ENCODE measurements at regions not wholly inside any gene's neighbourhood (a gene's known extent, or its start where the extent isn't known, plus 50 kb on each side); places are given as distances from the start of the nearest gene placed in this dataset.
"Not testable (repeated sequence)": the region's sequence is repeated elsewhere in the genome, so short reads cannot be mapped to it uniquely, and the experiment has no call there.

- DNase-seq = no peak
These were observed 54.1 kb downstream of the FOXG1 start for GRCh38 chr14:28820677-28821076.

DNA sequence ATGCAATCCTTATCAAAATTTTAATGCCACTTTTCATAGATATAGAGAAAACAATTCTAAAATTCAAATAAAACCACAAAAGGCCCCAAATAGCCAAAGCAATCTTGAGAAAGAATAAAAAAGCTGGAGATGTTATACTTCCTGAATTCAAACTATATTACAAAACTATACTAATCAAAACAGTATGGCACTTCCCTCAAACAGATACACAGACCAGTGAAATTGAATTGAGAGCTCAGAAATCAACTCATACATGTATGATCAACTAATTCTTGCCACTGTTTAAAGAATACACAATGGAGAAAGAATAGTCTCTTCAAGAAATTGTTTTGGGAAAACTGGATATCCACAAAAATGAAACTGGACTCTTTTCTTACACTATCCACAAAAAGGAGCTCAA, 55.4 kb downstream of the FOXG1 start:
- DNase-seq = no peak

DNA sequence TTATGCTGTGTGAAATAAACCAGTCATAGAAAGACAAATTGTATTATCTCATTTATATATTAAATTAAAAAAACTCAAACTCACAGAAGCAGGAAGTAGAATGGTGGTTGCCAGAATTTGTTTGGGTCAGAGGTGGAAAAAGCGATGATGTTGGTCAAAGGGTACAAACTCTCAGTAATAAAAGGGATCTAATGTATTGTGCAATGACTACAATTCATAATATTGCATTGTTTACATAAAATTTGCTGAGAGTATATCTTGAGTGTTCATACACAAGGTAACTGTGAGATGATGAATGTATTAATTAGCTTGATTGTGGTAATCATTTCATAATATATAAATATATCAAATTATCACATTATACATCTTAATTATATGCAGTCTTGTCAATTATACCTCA, 56.7 kb downstream of the FOXG1 start:
- no peak for DNase-seq

- no peak for DNase-seq
These were observed 63.5 kb downstream of the FOXG1 start for GRCh38 chr14:28830115-28830534.

- DNase-seq = peak; percentile 7
These were observed 64.5 kb downstream of the FOXG1 start for GRCh38 chr14:28831126-28831525.

DNA sequence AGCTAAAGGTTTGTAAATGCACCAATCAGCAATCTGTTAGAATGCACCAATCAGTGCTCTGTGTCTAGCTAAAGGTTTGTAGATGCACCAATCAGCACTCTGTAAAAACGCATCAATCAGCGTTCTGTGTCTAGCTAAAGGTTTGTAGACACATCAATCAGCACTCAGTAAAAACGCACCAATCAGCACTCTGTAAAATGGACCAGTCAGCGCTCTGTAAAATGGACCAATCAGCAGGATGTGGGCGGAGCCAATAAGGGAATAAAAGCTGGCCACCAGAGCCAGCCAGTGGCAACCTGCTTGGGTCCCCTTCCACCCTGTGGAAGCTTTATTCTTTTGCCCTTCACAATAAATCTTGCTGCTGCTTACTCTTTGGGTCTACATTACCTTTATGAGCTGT, 76.0 kb downstream of the FOXG1 start:
- DNase-seq = not testable (repeated sequence)

- no peak for DNase-seq
These were observed 101.0 kb downstream of the FOXG1 start for GRCh38 chr14:28867571-28867970.

DNA sequence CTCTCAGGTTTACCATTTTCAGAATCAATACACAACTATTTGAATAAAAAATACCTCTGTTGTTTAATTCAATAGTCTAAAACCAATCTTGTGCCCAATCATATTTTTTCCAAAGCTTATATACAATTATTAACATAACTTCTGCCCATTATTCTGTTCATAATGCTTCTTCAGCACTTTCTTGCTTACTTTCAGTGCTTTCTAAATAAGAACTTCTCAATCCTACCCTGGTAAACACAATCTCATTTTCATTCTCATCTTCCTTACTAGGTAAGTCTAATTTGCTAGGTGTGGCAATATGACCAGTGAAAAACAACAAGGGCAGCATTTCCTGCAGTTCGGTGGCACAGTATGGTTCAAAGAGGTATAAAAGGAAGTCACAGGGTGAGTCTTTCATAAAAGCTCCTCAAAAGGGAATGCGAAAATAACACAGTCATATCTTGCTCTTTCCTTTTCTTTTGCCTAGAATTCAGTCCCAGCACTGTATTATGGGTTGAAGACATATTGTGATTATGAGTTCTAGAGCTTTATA, 103.5 kb downstream of the FOXG1 start:
- DNase-seq = no peak

DNA sequence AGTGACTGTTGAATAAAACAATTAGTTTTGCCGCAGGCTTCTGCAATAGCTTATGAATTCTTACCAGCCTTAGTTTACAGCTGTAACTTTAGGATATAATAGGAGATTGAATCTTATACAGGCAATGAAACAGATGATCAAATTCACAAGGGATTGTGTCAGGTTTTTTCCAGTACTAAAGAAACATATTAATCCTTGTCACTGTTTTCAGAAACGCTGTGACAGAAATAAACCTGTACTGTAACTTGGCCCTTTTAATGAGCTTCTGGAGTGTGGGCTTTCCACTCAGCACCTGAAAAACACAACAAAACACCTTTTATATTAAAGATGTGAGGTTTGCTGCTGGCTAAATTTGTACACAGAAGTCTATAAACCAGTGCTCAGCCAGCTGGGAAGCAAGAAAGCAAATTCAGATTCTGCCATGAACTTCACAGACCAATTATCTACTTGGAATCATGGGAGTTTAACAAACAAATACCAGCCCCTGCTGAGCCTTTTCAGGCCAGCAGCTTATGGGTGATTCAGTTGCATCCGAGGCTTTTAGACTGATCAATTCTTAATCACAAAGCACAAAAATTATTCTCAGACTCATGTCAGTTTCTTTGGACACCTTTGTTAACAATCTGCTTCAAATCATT, 109.5 kb downstream of the FOXG1 start:
- peak; percentile 1 for DNase-seq

DNA sequence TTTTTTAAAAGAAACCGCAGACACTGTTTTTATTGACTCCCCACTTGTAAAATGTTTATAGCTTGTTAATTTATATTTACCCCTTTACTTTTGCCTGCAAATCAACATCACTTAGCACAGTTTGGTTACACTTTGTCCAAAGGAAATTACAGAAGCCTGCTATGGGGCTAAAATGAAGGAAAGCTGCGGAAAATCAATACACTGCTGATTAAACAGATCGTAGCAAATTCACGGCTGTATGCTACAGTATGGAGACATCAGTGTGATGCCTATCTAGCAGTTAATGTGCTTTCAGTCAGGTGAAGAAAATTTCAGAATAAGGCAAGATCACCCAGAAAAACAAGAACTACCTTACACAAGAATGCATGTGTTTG, 110.0 kb downstream of the FOXG1 start:
- no peak for DNase-seq

DNA sequence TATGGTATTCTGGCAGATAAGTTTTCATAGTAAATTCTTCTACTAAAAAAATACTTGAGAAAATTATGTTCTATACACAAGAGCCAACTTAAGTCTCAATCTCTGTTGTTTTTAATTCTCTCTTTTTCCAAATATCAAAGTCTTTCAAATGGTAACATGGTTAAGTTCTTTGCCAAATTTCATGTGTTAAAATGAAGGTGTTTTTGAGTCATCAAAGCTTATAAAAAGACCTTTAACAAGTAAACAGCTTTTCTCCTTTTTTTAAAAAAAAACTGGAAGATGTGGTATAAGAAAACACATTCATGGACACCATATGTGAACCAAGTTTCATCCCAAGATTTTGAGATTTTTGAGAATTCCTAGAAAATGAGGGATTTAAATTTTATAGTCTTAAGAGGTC, 111.3 kb downstream of the FOXG1 start:
- DNase-seq = no peak

GRCh38 chr14:28879573-28879996, 113.0 kb downstream of the FOXG1 start:
- no peak for DNase-seq

DNA sequence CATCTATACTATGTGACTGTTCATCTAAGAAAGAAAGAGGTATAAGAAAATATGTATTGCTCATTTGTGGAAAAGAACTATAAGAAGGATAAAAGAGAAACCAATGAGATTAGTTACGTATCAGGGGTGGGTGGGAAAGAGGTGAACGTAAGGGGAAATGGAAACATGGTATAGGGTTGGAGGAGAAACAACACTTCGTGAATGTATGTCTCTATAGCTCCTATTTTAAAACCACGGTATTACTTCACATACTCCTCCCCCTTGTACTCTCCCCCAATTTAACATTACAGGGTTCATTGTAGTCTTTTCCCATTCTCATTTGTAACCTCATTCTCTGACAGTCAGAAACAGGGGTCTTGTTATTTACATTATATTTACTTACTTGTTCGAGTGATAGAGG, 120.4 kb downstream of the FOXG1 start:
- DNase-seq = no peak

GRCh38 chr14:28895389-28895788, 128.8 kb downstream of the FOXG1 start:
- no peak for DNase-seq

GRCh38 chr14:28896337-28896736, 129.8 kb downstream of the FOXG1 start:
- no peak for DNase-seq

DNA sequence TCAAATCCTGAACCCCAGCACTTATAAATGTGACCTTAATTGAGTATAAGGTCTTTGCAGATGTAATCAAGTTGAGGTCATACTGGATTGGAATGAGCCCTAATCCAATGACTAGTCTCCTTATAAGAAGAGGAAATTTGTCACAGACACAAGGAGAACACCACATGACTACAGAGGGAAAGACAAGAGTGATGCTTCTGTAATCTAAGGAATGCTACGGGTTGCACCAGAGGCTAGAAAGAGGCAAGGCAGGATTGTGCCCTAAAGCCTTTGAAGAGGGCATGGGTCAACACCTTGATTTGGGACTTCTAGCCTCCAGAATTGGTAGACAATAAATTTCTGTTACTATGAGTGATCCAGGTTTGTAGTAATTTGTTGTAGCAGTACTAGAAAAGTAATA, 135.0 kb downstream of the FOXG1 start:
- DNase-seq = no peak

DNA sequence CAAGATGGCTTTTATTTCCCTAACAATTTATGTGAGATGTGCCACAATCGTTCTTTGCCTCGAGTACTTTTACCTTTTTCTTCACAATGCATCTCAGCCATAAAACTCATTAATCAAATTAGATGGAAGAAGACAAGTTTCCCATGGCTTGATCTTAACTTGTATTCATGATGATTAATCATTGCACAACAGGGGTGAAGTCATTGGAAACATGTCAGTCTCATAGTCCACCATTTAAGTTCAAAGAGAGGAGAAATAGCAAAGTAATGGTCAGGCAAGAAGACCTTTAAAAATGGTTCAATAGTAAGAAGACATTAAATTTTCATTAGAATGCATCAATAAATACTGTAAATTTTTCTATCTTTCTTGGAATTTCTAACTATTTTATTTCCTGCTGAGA, 136.3 kb downstream of the FOXG1 start:
- DNase-seq = no peak

GRCh38 chr14:28911521-28911920, 144.9 kb downstream of the FOXG1 start:
- no peak for DNase-seq

DNA sequence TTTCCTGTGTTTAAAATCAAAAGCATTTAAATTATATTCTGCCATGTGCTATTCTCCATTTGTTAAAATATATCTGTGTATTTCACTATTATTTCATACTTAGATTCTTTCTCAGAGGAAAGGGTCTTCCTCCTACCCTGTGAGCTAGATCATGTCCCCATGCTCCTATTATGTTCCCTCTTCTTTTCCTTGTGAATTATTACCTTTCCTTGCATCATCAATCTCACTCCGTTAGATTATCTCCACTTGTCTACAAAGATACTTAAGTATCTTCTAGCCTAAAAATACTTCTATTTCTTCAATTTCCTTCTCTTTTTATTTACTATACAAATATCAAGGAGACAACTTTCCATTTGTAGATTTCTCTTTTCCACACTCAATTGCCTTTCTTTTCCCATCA, 146.5 kb downstream of the FOXG1 start:
- DNase-seq = no peak

DNA sequence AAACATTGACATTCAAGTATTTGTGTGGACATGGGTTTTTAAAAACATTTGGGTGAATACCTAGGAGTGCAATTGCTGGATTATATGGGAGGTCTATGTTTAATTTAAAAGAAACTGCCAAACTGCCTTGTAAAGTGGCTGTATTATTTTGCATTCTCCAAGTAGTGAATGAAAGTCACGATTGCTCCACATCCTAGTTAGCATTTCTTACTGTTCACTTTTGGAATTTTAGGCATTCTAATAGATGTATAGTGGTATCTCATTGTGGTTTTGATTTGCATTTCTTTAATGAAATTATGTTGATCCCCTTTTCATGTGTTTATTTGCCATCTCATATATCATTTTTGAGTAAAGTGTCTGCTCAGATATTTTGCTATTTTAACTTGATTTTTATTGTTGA, 159.5 kb downstream of the FOXG1 start:
- DNase-seq = no peak

- no peak for DNase-seq
These were observed 165.4 kb downstream of the FOXG1 start for GRCh38 chr14:28931999-28932398.

GRCh38 chr14:28936601-28937000, 170.0 kb downstream of the FOXG1 start:
- DNase-seq = no peak

DNA sequence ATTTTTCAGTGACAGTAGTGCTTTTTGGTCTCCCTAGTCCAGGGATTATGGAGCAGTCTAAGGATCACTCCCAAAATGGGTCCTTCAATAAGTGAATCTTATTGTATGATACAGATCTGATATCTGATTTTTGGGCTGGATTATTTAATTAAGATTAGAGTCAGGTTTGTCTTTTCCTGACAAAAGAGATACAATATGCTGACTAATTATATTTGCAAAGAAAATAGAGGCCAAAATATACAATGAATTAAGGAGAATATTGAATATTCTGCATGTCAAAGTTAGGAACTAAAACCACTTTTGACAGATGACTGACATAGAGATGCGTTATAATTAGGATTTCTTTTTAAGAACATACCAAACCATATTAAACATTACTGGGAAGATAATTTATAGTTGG, 175.2 kb downstream of the FOXG1 start:
- no peak for DNase-seq

- no peak for DNase-seq
These were observed 178.0 kb downstream of the FOXG1 start for GRCh38 chr14:28944605-28945004.

Measured in renal pelvis (tissue), 1 donor.